Keratinocyte (primary cell): ENCODE measurements at regions not wholly inside any gene's neighbourhood (a gene's known extent, or its start where the extent isn't known, plus 50 kb on each side); places are given as distances from the start of the nearest gene placed in this dataset.

Experiments
- DNase-seq: peaks from one replicate; pipeline ENCODE4 v3.0.0-alpha.2; 2011; ENCODE audit warnings: low read depth, missing footprints, low spot score
- FAIRE-seq: peaks from 2 replicates; lab custom pipeline; 2011; peaks lifted over from hg19 to GRCh38; lab: Jason Lieb, UNC
- H2AFZ ChIP-seq: 2 replicates; pipeline ENCODE4 v1.6.0; 2012; ENCODE audit warnings: low read length, control low read depth, inconsistent platforms; ENCODE audit not compliant: control insufficient read depth
- H3K27ac ChIP-seq: 2 replicates; pipeline ENCODE4 v1.5.1; 2011; ENCODE audit warnings: low read length; ENCODE audit not compliant: control insufficient read depth, insufficient read depth
- H3K27me3 ChIP-seq: 3 replicates; pipeline ENCODE4 v1.6.0; 2011; ENCODE audit warnings: low read length; ENCODE audit not compliant: control insufficient read depth, insufficient read depth; ENCODE audit errors: extremely low read depth
- H3K36me3 ChIP-seq, 2 experiments: 2 replicates in 1 of 2; 3 replicates in 1 of 2; pipeline ENCODE4 v1.5.1; 2011; ENCODE audit warnings: low read length in 2 of 2, mild to moderate bottlenecking in 1 of 2; ENCODE audit not compliant: control insufficient read depth in 2 of 2, insufficient read depth in 2 of 2; ENCODE audit errors: extremely low read depth in 1 of 2
- H3K4me1 ChIP-seq: 3 replicates; pipeline ENCODE4 v1.5.1; 2011; ENCODE audit warnings: low read length; ENCODE audit not compliant: control insufficient read depth, insufficient read depth; ENCODE audit errors: extremely low read depth
- H3K4me2 ChIP-seq: 3 replicates; pipeline ENCODE4 v1.6.0; 2011; ENCODE audit warnings: low read depth, low read length; ENCODE audit not compliant: control insufficient read depth, insufficient read depth; ENCODE audit errors: extremely low read depth
- H3K4me3 ChIP-seq, 3 experiments: fragments of 200-600 bp in 1 of 3; sonication (generic) in 1 of 3; 2 replicates in 2 of 3; 3 replicates in 1 of 3; pipeline ENCODE4 v1.5.1; 2011 to 2016; ENCODE audit warnings: low read length in 3 of 3, mild to moderate bottlenecking in 3 of 3, control low read depth in 2 of 3, inconsistent platforms in 1 of 3, low read depth in 1 of 3, mixed read lengths in 1 of 3, mixed run types in 1 of 3, moderate library complexity in 1 of 3; ENCODE audit not compliant: control insufficient read depth in 2 of 3, insufficient read depth in 2 of 3; ENCODE audit errors: extremely low read depth in 1 of 3
- H3K79me2 ChIP-seq: 2 replicates; pipeline ENCODE4 v1.6.0; 2012; ENCODE audit warnings: low read length; ENCODE audit not compliant: control insufficient read depth, insufficient read depth
- H3K9ac ChIP-seq: 3 replicates; pipeline ENCODE4 v1.6.0; 2011; ENCODE audit warnings: low read length; ENCODE audit not compliant: control insufficient read depth, insufficient read depth; ENCODE audit errors: extremely low read depth
- H3K9me1 ChIP-seq: 3 replicates; pipeline ENCODE4 v1.6.0; 2011; ENCODE audit warnings: low read length; ENCODE audit not compliant: control insufficient read depth, insufficient read depth; ENCODE audit errors: extremely low read depth
- H3K9me3 ChIP-seq: 2 replicates; pipeline ENCODE4 v1.5.1; 2012; ENCODE audit warnings: low read depth, low read length; ENCODE audit not compliant: control insufficient read depth
- H4K20me1 ChIP-seq: 3 replicates; pipeline ENCODE4 v1.6.0; 2011; ENCODE audit warnings: low read length; ENCODE audit not compliant: control insufficient read depth, insufficient read depth; ENCODE audit errors: extremely low read depth
- CTCF ChIP-seq, 3 experiments: IDR thresholded peaks in 1 of 3; conservative IDR thresholded peaks in 1 of 3; optimal IDR thresholded peaks in 1 of 3; 2 replicates in 2 of 3; 3 replicates in 1 of 3; pipeline versions ENCODE3 to v1.5.1; 2011; ENCODE audit warnings: low read length in 3 of 3, mild to moderate bottlenecking in 3 of 3, moderate library complexity in 2 of 3, control low read depth in 1 of 3, inconsistent platforms in 1 of 3; ENCODE audit not compliant: insufficient read depth in 2 of 3; ENCODE audit errors: extremely low read depth in 1 of 3
- EZH2 ChIP-seq: IDR thresholded peaks from one replicate; pipeline ENCODE4 v1.6.1; 2012; ENCODE audit warnings: inconsistent platforms, mild to moderate bottlenecking, low read length, moderate library complexity
- dilution Hi-C: fragments of 300-500 bp; cut with MboI; formaldehyde crosslinking; loops from one replicate; pipeline ENCODE4 v1.7.0; 2020; ENCODE audit warnings: low sequenced_read_pairs; ENCODE audit not compliant: extremely low pct_ligation_motif_present

GRCh38 chr6:100317031-100317430 is 147.7 kb downstream of the SIM1 start:
- Histone ChIP-seq H3K36me3 (no peaks in the 10 kb centered on the region), H3K4me2 (no peak overlapping the region), H3K9me1 (no peaks in the 10 kb centered on the region), H3K79me2 (no peaks in the 10 kb centered on the region), H3K27me3 (no peaks in the 10 kb centered on the region), H3K27ac (no peak overlapping the region), H3K4me1 (no peaks in the 10 kb centered on the region), H4K20me1 (no peaks in the 10 kb centered on the region), H2AFZ (no peak overlapping the region), H3K9me3 (no peaks in the 10 kb centered on the region), H3K4me3 (no peak overlapping the region), H3K9ac (no peak overlapping the region)
- no peak for FAIRE-seq
- TF ChIP-seq EZH2 (no peak), CTCF (optimal IDR thresholded peaks at IDR 0.05 in 1 of 3, IDR thresholded peaks at IDR 0.05 in 1 of 3, conservative IDR thresholded peaks at IDR 0.05 in 1 of 3; ENCODE audit: extremely low read depth in 1 of 3, insufficient read depth in 2 of 3, low read length in 3 of 3) (no peak)
- no peak for DNase-seq
- dilution Hi-C loops, result no loop called here

- no peak overlapping the region for H3K27ac ChIP-seq
- H3K4me2 ChIP-seq, result no peak overlapping the region
- no peak overlapping the region for H3K9ac ChIP-seq
- H3K9me3 ChIP-seq, result no peaks in the 10 kb centered on the region
- TF ChIP-seq EZH2 (no peak), CTCF (optimal IDR thresholded peaks at IDR 0.05 in 1 of 3, IDR thresholded peaks at IDR 0.05 in 1 of 3, conservative IDR thresholded peaks at IDR 0.05 in 1 of 3; ENCODE audit: extremely low read depth in 1 of 3, insufficient read depth in 2 of 3, low read length in 3 of 3) (no peak)
- H4K20me1 ChIP-seq, result no peaks in the 10 kb centered on the region
- H3K4me3 ChIP-seq, result no peak overlapping the region
- H3K79me2 ChIP-seq, result no peaks in the 10 kb centered on the region
- DNase-seq, result no peak
- dilution Hi-C loops, result no loop called here
- H3K9me1 ChIP-seq, result no peaks in the 10 kb centered on the region
- H3K27me3 ChIP-seq, result no peaks in the 10 kb centered on the region
- H3K4me1 ChIP-seq, result no peaks in the 10 kb centered on the region
- no peak for FAIRE-seq
- H3K36me3 ChIP-seq, result no peaks in the 10 kb centered on the region
- H2AFZ ChIP-seq, result no peak overlapping the region
Observed at GRCh38 chr6:100314186-100314585, 150.5 kb downstream of the SIM1 start.
